Left lobe of liver (tissue), 2 donors: ENCODE measurements at regions not wholly inside any gene's neighbourhood (a gene's known extent, or its start where the extent isn't known, plus 50 kb on each side); places are given as distances from the start of the nearest gene placed in this dataset.
"Not testable (repeated sequence)": the region's sequence is repeated elsewhere in the genome, so short reads cannot be mapped to it uniquely, and the experiment has no call there.

ENCODE experiments used
- ATAC-seq: fragments of 200-7000 bp; cut with Tn5 transposase; one replicate; pipeline ENCODE4 v1.9.1; 2020; ENCODE audit warnings: mild to moderate bottlenecking, moderate library complexity
- DNase-seq: peaks from one replicate; pipeline ENCODE4 v3.0.0-alpha.2; 2020; ENCODE audit warnings: low spot score
- donor health status: DM: no; HTN: no; CAD: no; lungs with moderate emphysema.
- donor health status: DM: no; HTN: yes; CAD: no.

- no peak for ATAC-seq
- DNase-seq, result no peak
Measured at GRCh38 chr7:81297317-81297716, 378.5 kb upstream of the SEMA3C start.

- DNase-seq, result no peak
- ATAC-seq, result no peak
Measured at GRCh38 chr7:81296726-81297125, 377.9 kb upstream of the SEMA3C start.

- ATAC-seq (no peak), DNase-seq (no peak)
Measured at GRCh38 chr7:81294897-81295515, 376.2 kb upstream of the SEMA3C start.

- DNase-seq, result no peak
- no peak for ATAC-seq
Measured at GRCh38 chr7:81293806-81294205, 375.0 kb upstream of the SEMA3C start.

GRCh38 chr7:81286754-81287153, 367.9 kb upstream of the SEMA3C start:
- not testable (repeated sequence) for ATAC-seq

GRCh38 chr7:81285142-81285871, 366.5 kb upstream of the SEMA3C start:
- no peak for ATAC-seq

More at GRCh38 chr7:81286754-81287153, 367.9 kb upstream of the SEMA3C start:
- not testable (repeated sequence) for DNase-seq

GRCh38 chr7:81284576-81284975, 365.7 kb upstream of the SEMA3C start:
- ATAC-seq, result no peak
- no peak for DNase-seq

More at GRCh38 chr7:81285142-81285871, 366.5 kb upstream of the SEMA3C start:
- no peak for DNase-seq

GRCh38 chr7:81280531-81280930, 361.7 kb upstream of the SEMA3C start:
- no peak for DNase-seq
- no peak for ATAC-seq

- ATAC-seq (no peak), DNase-seq (no peak)
Measured at GRCh38 chr7:81277691-81278090, 358.8 kb upstream of the SEMA3C start.

GRCh38 chr7:81273601-81274397, 354.9 kb upstream of the SEMA3C start:
- ATAC-seq, result no peak
- no peak for DNase-seq

- ATAC-seq, result no peak
- no peak for DNase-seq
Measured at GRCh38 chr7:81272176-81272575, 353.3 kb upstream of the SEMA3C start.

GRCh38 chr7:81268551-81268950, 349.7 kb upstream of the SEMA3C start:
- ATAC-seq, result no peak

GRCh38 chr7:81267508-81267907, 348.7 kb upstream of the SEMA3C start:
- ATAC-seq (no peak), DNase-seq (no peak)

More at GRCh38 chr7:81268551-81268950, 349.7 kb upstream of the SEMA3C start:
- no peak for DNase-seq

GRCh38 chr7:81264116-81264515, 345.3 kb upstream of the SEMA3C start:
- ATAC-seq, result no peak
- DNase-seq, result no peak

- no peak for DNase-seq
- no peak for ATAC-seq
Measured at GRCh38 chr7:81260152-81260551, 341.3 kb upstream of the SEMA3C start.

- no peak for DNase-seq
- ATAC-seq, result no peak
Measured at GRCh38 chr7:81256991-81257390, 338.1 kb upstream of the SEMA3C start.

- ATAC-seq (no peak), DNase-seq (no peak)
Measured at GRCh38 chr7:81248420-81248819, 329.6 kb upstream of the SEMA3C start.

GRCh38 chr7:81247364-81247763, 328.5 kb upstream of the SEMA3C start:
- DNase-seq, ATAC-seq: not testable (repeated sequence)

GRCh38 chr7:81245353-81245752, 326.5 kb upstream of the SEMA3C start:
- no peak for ATAC-seq

GRCh38 chr7:81244224-81244623, 325.4 kb upstream of the SEMA3C start:
- DNase-seq, result no peak
- ATAC-seq, result no peak

More at GRCh38 chr7:81245353-81245752, 326.5 kb upstream of the SEMA3C start:
- no peak for DNase-seq

GRCh38 chr7:81236560-81236959, 317.7 kb upstream of the SEMA3C start:
- no peak for DNase-seq
- no peak for ATAC-seq

GRCh38 chr7:81235997-81236396, 317.1 kb upstream of the SEMA3C start:
- ATAC-seq (no peak), DNase-seq (no peak)
